ENCODE measurements at regions not wholly inside any gene's neighbourhood (a gene's known extent, or its start where the extent isn't known, plus 50 kb on each side); places are given as distances from the start of the nearest gene placed in this dataset.
"Not testable (repeated sequence)": the region's sequence is repeated elsewhere in the genome, so short reads cannot be mapped to it uniquely, and the experiment has no call there.

DNA sequence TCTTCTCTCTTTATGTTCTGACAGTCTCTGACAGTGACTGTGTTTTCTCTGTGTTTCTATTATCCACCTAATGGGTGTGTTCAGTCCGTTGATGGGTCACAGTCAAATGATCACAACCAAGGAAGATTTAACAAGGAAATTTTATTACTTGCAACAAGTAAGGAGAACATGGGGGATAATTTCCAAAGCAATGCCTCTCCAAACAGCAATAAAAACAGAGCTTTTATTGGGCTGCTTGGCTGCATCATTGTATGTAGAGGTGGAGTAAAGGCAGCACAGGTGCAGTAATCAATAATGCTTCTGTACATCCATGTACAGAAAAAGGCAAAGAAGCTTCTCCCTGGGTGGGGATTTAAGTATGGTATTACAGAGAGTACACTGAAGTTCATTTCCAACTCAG lies 1525.6 kb downstream of the REEP3 start:
- no peaks in the 10 kb centered on the region for H3K27me3 ChIP-seq (ENCODE audit: control insufficient read depth in 1 of 2, insufficient read depth in 2 of 2, low read length in 2 of 2)
- no peaks in the 10 kb centered on the region for H3K36me3 ChIP-seq (ENCODE audit: control insufficient read depth in 1 of 2, insufficient read depth in 2 of 2, low read length in 2 of 2)
- no peaks in the 10 kb centered on the region for H3K4me1 ChIP-seq (ENCODE audit: control insufficient read depth in 1 of 2, insufficient read depth in 2 of 2, low read length in 2 of 2)
- no peak overlapping the region for H3K4me3 ChIP-seq (ENCODE audit: low read depth in 1 of 2, low read length in 2 of 2)
- H3K9me3 ChIP-seq (ENCODE audit: control insufficient read depth in 1 of 2, low read length in 2 of 2), result no peaks in the 10 kb centered on the region
- H3K27ac ChIP-seq (ENCODE audit: low read depth, low read length), result no peak overlapping the region
- no peak overlapping the region for H3K9ac ChIP-seq (ENCODE audit: low read depth in 1 of 2, low read length in 2 of 2)

DNA sequence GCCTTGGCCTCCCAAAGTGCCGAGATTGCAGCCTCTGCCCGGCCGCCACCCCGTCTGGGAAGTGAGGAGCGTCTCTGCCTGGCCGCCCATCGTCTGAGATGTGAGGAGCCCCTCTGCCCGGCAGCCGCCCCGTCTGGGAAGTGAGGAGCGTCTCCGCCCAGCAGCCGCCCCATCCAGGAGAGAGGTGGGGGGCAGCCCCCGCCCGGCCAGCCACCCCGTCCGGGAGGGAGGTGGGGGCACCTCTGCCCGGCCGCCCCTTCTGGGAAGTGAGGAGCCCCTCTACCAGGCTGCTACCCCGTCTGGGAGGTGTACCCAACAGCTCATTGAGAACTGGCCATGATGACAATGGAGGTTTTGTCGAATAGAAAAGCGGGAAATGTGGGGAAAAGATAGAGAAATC lies 1530.9 kb downstream of the REEP3 start:
- H3K4me1 ChIP-seq (ENCODE audit: control insufficient read depth in 1 of 2, insufficient read depth in 2 of 2, low read length in 2 of 2); H3K4me3 ChIP-seq (ENCODE audit: low read depth in 1 of 2, low read length in 2 of 2); H3K36me3 ChIP-seq (ENCODE audit: control insufficient read depth in 1 of 2, insufficient read depth in 2 of 2, low read length in 2 of 2); H3K9ac ChIP-seq (ENCODE audit: low read depth in 1 of 2, low read length in 2 of 2); H3K9me3 ChIP-seq (ENCODE audit: control insufficient read depth in 1 of 2, low read length in 2 of 2); H3K27ac ChIP-seq (ENCODE audit: low read depth, low read length); H3K27me3 ChIP-seq (ENCODE audit: control insufficient read depth in 1 of 2, insufficient read depth in 2 of 2, low read length in 2 of 2): not testable (repeated sequence)

DNA sequence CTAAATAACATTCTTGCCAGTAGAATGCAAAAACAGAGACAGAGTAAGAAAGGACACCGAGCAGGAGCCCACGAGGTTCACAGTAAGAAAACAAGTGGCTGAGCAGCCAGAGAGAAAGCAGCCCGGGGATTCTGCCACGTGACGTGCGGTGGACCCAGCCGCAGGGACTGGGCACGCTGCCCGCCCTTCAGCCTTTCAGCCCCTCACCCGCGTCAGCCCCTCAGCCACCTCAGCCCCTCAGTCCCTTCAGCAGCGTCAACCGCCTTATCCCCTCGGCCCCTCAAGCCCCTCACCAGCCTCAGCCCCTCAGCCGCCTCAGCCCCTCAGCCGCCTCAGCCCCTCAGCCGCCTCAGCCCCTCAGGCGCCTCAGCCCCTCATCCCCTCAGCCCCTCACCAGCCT lies 1532.2 kb downstream of the REEP3 start:
- not testable (repeated sequence) for H3K4me1 ChIP-seq (ENCODE audit: control insufficient read depth in 1 of 2, insufficient read depth in 2 of 2, low read length in 2 of 2); H3K9ac ChIP-seq (ENCODE audit: low read depth in 1 of 2, low read length in 2 of 2); H3K27ac ChIP-seq (ENCODE audit: low read depth, low read length); H3K36me3 ChIP-seq (ENCODE audit: control insufficient read depth in 1 of 2, insufficient read depth in 2 of 2, low read length in 2 of 2); H3K9me3 ChIP-seq (ENCODE audit: control insufficient read depth in 1 of 2, low read length in 2 of 2); H3K4me3 ChIP-seq (ENCODE audit: low read depth in 1 of 2, low read length in 2 of 2); H3K27me3 ChIP-seq (ENCODE audit: control insufficient read depth in 1 of 2, insufficient read depth in 2 of 2, low read length in 2 of 2)

DNA sequence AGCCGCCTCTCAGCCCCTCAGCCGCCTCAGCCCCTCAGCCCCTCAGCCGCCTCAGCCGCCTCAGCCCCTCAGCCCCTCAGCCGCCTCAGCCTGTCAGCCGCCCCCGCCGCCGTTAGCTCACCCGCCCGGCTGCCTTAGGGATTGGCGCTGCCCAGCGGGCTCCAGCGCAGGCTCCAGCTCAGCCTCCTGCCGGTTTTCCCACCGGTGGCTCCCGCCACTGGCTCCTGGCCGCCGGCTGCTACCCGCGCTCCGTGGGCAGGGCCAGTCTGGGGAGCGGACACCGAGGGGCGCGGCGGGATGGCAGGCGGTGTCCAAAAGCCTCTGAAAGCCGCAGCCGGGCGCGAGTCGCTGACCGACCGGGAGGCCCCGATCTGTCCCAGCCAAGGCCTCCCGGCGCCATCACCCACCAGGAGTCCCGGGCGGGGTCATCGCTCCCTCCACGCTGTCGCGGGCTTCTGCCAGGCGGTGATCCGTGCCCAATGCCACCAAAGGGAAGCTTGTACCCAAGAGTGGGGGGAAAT lies 1532.7 kb downstream of the REEP3 start:
- H3K9me3 ChIP-seq (ENCODE audit: control insufficient read depth in 1 of 2, low read length in 2 of 2); H3K4me3 ChIP-seq (ENCODE audit: low read depth in 1 of 2, low read length in 2 of 2); H3K36me3 ChIP-seq (ENCODE audit: control insufficient read depth in 1 of 2, insufficient read depth in 2 of 2, low read length in 2 of 2); H3K27me3 ChIP-seq (ENCODE audit: control insufficient read depth in 1 of 2, insufficient read depth in 2 of 2, low read length in 2 of 2); H3K27ac ChIP-seq (ENCODE audit: low read depth, low read length); H3K4me1 ChIP-seq (ENCODE audit: control insufficient read depth in 1 of 2, insufficient read depth in 2 of 2, low read length in 2 of 2); H3K9ac ChIP-seq (ENCODE audit: low read depth in 1 of 2, low read length in 2 of 2): not testable (repeated sequence)

DNA sequence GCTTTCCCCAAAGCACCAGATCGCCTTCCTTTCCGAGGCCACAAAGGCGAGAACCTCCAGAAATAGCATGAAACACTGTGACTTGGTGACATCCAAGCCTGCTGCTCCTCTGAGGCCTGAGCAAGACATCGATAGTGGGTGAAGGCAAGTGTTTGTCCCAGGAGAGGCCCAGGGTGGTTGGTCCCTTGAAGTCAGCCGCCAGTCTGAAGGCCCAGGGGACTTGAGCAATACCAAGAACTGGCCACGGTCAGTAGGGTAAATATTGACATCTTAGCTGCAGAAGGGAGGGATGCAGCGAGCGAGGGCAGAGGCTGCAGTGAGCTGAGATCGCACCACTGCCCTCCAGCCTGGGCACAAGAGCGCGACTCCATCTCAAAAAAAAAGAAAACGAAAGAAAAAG lies 1533.5 kb downstream of the REEP3 start:
- H3K27ac ChIP-seq (ENCODE audit: low read depth, low read length); H3K4me3 ChIP-seq (ENCODE audit: low read depth in 1 of 2, low read length in 2 of 2); H3K27me3 ChIP-seq (ENCODE audit: control insufficient read depth in 1 of 2, insufficient read depth in 2 of 2, low read length in 2 of 2); H3K36me3 ChIP-seq (ENCODE audit: control insufficient read depth in 1 of 2, insufficient read depth in 2 of 2, low read length in 2 of 2); H3K9ac ChIP-seq (ENCODE audit: low read depth in 1 of 2, low read length in 2 of 2); H3K9me3 ChIP-seq (ENCODE audit: control insufficient read depth in 1 of 2, low read length in 2 of 2); H3K4me1 ChIP-seq (ENCODE audit: control insufficient read depth in 1 of 2, insufficient read depth in 2 of 2, low read length in 2 of 2): not testable (repeated sequence)

DNA sequence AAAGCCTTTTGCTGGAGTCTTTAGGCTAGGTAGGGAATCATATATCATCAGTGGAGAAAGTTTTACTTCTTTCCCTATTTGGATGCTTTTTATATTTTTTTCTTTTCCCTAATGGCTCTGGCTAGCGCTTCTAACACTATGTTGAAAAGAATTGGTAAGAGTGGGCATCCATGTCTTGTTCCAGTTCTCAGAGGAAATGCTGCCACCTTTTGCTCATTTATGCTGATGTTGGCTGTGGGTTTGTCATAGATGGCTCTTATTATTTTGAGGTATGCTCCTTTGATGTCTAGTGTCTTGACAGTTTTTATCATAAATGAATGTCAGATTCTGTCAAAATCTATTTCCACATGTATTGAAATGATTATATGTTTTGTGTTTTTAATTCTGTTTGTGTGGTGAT lies 1544.1 kb downstream of the REEP3 start:
- H3K36me3 ChIP-seq (ENCODE audit: control insufficient read depth in 1 of 2, insufficient read depth in 2 of 2, low read length in 2 of 2), result no peaks in the 10 kb centered on the region
- H3K9me3 ChIP-seq (ENCODE audit: control insufficient read depth in 1 of 2, low read length in 2 of 2), result no peaks in the 10 kb centered on the region
- no peaks in the 10 kb centered on the region for H3K4me1 ChIP-seq (ENCODE audit: control insufficient read depth in 1 of 2, insufficient read depth in 2 of 2, low read length in 2 of 2)
- no peaks in the 10 kb centered on the region for H3K27me3 ChIP-seq (ENCODE audit: control insufficient read depth in 1 of 2, insufficient read depth in 2 of 2, low read length in 2 of 2)
- no peak overlapping the region for H3K9ac ChIP-seq (ENCODE audit: low read depth in 1 of 2, low read length in 2 of 2)
- no peak overlapping the region for H3K4me3 ChIP-seq (ENCODE audit: low read depth in 1 of 2, low read length in 2 of 2)
- no peak overlapping the region for H3K27ac ChIP-seq (ENCODE audit: low read depth, low read length)

DNA sequence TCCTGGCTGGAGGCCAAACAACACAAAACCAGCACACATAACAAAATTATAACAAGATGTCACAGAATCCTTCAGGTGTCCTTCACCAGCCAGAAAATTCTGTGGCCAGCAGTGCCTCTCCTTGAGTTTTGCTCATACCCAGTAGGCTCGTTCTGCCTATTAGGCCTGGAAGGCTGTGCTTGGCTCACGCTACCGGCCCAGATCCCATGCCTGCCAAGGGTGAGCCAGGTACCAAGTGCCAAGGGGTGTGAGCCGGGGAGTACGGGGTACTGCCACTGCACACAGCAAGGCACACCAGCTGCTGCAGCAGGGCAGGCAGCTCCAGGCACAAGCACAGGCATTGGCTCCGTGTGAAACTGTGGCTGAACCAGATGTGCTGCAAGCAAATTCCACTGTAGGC lies 1562.0 kb downstream of the REEP3 start:
- Histone ChIP-seq H3K9ac (ENCODE audit: low read depth in 1 of 2, low read length in 2 of 2) (no peak overlapping the region), H3K4me1 (ENCODE audit: control insufficient read depth in 1 of 2, insufficient read depth in 2 of 2, low read length in 2 of 2) (no peaks in the 10 kb centered on the region), H3K27ac (ENCODE audit: low read depth, low read length) (no peak overlapping the region), H3K36me3 (ENCODE audit: control insufficient read depth in 1 of 2, insufficient read depth in 2 of 2, low read length in 2 of 2) (no peaks in the 10 kb centered on the region), H3K4me3 (ENCODE audit: low read depth in 1 of 2, low read length in 2 of 2) (no peak overlapping the region), H3K9me3 (ENCODE audit: control insufficient read depth in 1 of 2, low read length in 2 of 2) (peaks cover 14 to 20% of the 10 kb centered on the region in 2 donors), H3K27me3 (ENCODE audit: control insufficient read depth in 1 of 2, insufficient read depth in 2 of 2, low read length in 2 of 2) (no peaks in the 10 kb centered on the region)

DNA sequence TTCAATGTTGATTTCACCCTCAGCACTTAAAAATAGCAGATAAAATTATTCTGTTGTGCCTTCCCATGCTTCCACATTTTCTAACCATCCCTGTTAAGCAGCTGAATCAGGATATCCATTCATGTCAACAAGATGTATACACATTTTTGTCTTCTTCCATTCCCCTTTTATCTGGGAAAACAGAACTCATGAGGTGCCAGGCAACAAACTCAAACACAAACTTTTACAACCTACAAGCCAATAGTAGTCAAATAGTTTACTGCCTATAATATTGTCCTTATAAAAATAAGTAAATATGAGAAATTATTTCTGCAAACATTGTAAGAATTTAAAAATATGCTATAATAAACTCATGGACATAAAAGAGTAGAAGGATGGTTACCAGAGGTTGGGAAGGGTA lies 1569.8 kb downstream of the REEP3 start:
- Histone ChIP-seq H3K36me3 (ENCODE audit: control insufficient read depth in 1 of 2, insufficient read depth in 2 of 2, low read length in 2 of 2) (no peaks in the 10 kb centered on the region), H3K9ac (ENCODE audit: low read depth in 1 of 2, low read length in 2 of 2) (no peak overlapping the region), H3K4me1 (ENCODE audit: control insufficient read depth in 1 of 2, insufficient read depth in 2 of 2, low read length in 2 of 2) (no peaks in the 10 kb centered on the region), H3K9me3 (ENCODE audit: control insufficient read depth in 1 of 2, low read length in 2 of 2) (peaks cover 0 to 2% of the 10 kb centered on the region in 2 donors), H3K27ac (ENCODE audit: low read depth, low read length) (no peak overlapping the region), H3K4me3 (ENCODE audit: low read depth in 1 of 2, low read length in 2 of 2) (no peak overlapping the region), H3K27me3 (ENCODE audit: control insufficient read depth in 1 of 2, insufficient read depth in 2 of 2, low read length in 2 of 2) (no peaks in the 10 kb centered on the region)

DNA sequence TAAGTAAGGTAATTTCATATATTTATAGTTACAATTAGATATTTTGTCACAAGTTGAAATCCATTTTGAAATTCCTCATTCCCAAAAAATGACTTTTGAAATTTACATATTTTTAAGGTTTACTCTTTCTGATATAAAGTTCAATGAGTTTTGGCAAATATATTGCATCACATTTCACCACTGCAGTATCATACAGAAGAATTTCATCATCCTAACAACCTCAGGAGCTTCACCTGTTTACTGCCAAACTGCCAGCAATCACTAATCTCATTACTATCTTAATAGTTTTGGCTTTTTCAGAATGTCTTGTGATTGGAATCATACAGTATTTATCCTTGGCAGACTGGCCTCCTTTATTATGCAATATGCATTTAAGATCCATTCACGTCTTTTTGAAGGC lies 1578.9 kb downstream of the REEP3 start:
- H3K9ac ChIP-seq (ENCODE audit: low read depth in 1 of 2, low read length in 2 of 2), result no peak overlapping the region
- H3K9me3 ChIP-seq (ENCODE audit: control insufficient read depth in 1 of 2, low read length in 2 of 2), result no peaks in the 10 kb centered on the region
- no peaks in the 10 kb centered on the region for H3K36me3 ChIP-seq (ENCODE audit: control insufficient read depth in 1 of 2, insufficient read depth in 2 of 2, low read length in 2 of 2)
- no peak overlapping the region for H3K4me3 ChIP-seq (ENCODE audit: low read depth in 1 of 2, low read length in 2 of 2)
- H3K27ac ChIP-seq (ENCODE audit: low read depth, low read length), result no peak overlapping the region
- no peaks in the 10 kb centered on the region for H3K4me1 ChIP-seq (ENCODE audit: control insufficient read depth in 1 of 2, insufficient read depth in 2 of 2, low read length in 2 of 2)
- H3K27me3 ChIP-seq (ENCODE audit: control insufficient read depth in 1 of 2, insufficient read depth in 2 of 2, low read length in 2 of 2), result no peaks in the 10 kb centered on the region

DNA sequence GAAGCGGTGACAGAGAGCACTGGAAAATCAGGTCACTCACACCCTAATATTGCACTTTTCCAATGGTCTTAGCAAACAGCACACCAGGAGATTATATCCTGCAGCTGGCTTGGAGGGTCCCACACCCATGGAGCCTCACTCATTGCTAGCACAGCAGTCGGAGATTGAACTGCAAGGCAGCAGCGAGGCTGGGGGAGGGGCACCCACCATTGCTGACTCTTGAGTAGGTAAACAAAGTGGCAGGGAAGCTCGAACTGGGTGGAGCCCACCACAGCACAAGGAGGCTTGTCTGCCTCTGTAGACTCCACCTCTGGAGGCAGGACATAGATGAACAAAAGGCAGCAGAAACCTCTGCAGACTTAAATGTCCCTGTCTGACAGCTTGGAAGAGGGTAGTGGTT lies 1579.7 kb downstream of the REEP3 start:
- not testable (repeated sequence) for H3K9me3 ChIP-seq (ENCODE audit: control insufficient read depth in 1 of 2, low read length in 2 of 2); H3K4me1 ChIP-seq (ENCODE audit: control insufficient read depth in 1 of 2, insufficient read depth in 2 of 2, low read length in 2 of 2); H3K9ac ChIP-seq (ENCODE audit: low read depth in 1 of 2, low read length in 2 of 2); H3K36me3 ChIP-seq (ENCODE audit: control insufficient read depth in 1 of 2, insufficient read depth in 2 of 2, low read length in 2 of 2); H3K27ac ChIP-seq (ENCODE audit: low read depth, low read length); H3K27me3 ChIP-seq (ENCODE audit: control insufficient read depth in 1 of 2, insufficient read depth in 2 of 2, low read length in 2 of 2); H3K4me3 ChIP-seq (ENCODE audit: low read depth in 1 of 2, low read length in 2 of 2)

DNA sequence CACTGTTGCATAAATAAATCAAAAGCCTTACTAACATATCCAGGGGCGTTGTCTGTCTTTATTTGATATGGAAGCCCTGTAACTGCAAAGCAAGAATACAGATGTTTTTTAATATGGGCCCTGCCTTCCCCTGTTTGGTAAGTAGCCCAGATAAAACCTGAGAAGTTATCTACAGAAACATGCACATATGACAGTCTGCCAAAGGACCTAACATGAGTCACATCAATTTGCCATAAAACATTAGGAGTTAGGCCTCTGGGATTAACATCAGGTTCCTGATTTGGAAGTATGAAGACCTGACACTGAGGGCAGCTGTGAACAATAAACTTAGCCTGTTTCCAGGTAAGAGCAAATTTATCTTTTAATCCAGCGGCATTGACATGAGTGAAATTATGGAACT lies 1588.8 kb downstream of the REEP3 start:
- Histone ChIP-seq H3K27ac (ENCODE audit: low read depth, low read length) (no peak overlapping the region), H3K4me1 (ENCODE audit: control insufficient read depth in 1 of 2, insufficient read depth in 2 of 2, low read length in 2 of 2) (no peaks in the 10 kb centered on the region), H3K27me3 (ENCODE audit: control insufficient read depth in 1 of 2, insufficient read depth in 2 of 2, low read length in 2 of 2) (no peaks in the 10 kb centered on the region), H3K36me3 (ENCODE audit: control insufficient read depth in 1 of 2, insufficient read depth in 2 of 2, low read length in 2 of 2) (no peaks in the 10 kb centered on the region), H3K9me3 (ENCODE audit: control insufficient read depth in 1 of 2, low read length in 2 of 2) (no peaks in the 10 kb centered on the region), H3K9ac (ENCODE audit: low read depth in 1 of 2, low read length in 2 of 2) (no peak overlapping the region), H3K4me3 (ENCODE audit: low read depth in 1 of 2, low read length in 2 of 2) (no peak overlapping the region)
